OCI-LY7 (cell line): ENCODE measurements at regions not wholly inside any gene's neighbourhood (a gene's known extent, or its start where the extent isn't known, plus 50 kb on each side); places are given as distances from the start of the nearest gene placed in this dataset.

Experiments
- CTCF ChIP-seq: fragments of 200-600 bp; sonication (generic); conservative IDR thresholded peaks from 2 replicates; pipeline ENCODE4 v1.5.1; 2014; ENCODE audit warnings: mild to moderate bottlenecking, antibody characterized with exemption, low read length, moderate library complexity, mixed read lengths
- EZH2phosphoT487 ChIP-seq: fragments of 200-600 bp; sonication (generic); IDR thresholded peaks from 2 replicates; pipeline ENCODE4 v1.6.1; 2018; ENCODE audit warnings: low read depth, borderline replicate concordance, mild to moderate bottlenecking, mixed run types, antibody characterized with exemption, low read length, moderate library complexity, mixed read lengths

DNA sequence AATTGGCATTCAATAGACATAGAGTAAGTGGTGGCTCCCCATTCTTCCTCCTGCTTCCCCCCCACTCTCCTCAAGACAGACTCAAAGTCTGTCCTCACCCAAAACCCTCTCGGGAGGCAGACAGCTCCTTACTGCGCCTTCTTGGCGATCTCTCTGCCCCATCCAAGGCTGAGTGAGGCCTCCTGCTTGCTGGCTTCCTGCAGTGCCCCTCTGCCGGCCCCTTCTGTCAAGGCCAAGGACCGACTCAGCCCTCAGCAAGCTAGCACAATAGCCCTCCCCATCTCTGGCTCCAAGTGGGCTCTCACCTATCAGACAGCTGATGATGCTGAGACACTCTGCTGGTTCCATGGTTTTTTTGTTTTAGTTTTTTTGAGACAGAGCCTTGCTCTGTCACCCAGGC lies 62.5 kb upstream of the DLK1 start:
- no peak for TF ChIP-seq CTCF
- TF ChIP-seq EZH2phosphoT487 = no peak
